GM18507 (cell line): ENCODE measurements at regions not wholly inside any gene's neighbourhood (a gene's known extent, or its start where the extent isn't known, plus 50 kb on each side); places are given as distances from the start of the nearest gene placed in this dataset.

Source experiments
- DNase-seq: peaks from one replicate; pipeline ENCODE4 v3.0.0; 2011; ENCODE audit warnings: low read depth; ENCODE audit not compliant: insufficient read length; ENCODE audit errors: extremely low spot score
- FAIRE-seq: peaks from 2 replicates; lab custom pipeline; 2011; peaks lifted over from hg19 to GRCh38; lab: Jason Lieb, UNC

DNA sequence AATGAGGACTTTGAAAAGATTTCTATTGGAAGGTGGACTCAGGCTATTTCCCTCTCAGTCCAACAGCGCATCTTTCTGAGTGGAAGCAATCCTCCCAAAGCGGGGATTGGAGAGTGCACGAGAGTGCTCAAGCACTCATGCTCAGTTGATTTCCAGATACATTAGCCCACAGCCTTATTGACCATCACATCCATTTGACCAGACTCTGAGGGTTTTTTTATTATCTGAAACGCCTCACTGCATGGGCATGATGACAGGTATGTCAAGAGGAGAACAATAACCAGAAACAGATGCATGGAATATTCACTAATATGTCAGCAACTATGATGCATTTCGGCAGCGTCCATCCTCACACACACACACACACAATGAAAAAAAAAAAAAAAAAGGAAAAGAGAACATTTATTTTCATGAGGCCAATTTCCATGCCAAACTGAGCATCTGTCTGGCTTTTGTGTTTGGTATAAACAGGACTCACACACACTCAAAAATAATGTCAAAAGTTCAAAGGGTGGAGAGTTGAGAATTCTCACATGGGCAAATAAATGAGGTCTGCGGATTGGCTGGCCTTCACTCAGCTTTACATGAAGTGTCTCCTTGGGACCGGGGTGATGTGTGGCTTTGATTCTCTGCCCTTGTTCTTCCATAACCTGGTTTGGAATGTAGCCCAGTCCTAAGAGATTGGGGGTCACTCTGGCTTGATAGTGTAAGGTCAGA lies 371.6 kb downstream of the MCTP2 start:
- no peak for DNase-seq
- no peak for FAIRE-seq

DNA sequence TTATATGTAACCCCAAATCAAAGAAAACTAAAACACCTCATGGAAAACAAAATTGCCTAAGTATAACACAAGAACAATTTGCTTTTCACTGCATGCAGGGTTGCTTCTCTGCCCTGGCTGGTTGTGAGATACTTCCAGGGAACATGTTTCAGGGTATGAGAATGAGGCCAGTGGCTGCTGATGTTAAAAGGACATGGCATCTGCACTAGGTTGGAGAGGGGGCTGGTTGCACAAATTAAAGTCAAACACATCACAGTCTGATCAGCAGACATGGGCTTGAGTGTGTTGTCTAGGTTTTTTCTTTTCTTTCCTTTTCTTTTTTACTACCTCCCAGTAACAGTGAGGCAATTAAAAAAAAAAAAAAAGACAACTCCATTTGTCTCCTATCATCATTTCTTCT lies 374.9 kb downstream of the MCTP2 start:
- DNase-seq: no peak
- no peak for FAIRE-seq

DNA sequence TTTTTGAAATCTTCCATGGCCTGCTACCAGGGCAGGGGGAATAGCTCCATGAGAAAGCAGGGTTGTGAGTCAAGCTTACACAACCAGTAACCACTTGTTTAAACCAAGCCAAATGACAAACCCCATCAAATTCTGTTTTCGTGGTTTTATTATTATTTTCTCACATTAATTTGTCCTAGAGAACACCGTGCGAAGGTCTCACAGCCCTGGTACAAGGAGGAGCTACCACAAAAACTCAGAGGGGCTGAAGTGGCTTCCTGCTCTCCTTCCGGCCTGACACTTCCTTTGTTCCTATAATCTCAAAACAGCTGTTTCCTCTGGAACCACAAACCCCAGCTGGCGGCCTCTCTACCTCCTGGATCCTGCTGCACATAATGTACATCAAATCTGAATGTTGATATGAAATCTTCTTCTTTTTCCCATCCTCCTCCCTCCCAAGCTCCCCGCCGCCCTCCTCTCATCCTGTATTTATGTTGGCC lies 375.9 kb downstream of the MCTP2 start:
- no peak for FAIRE-seq
- no peak for DNase-seq

DNA sequence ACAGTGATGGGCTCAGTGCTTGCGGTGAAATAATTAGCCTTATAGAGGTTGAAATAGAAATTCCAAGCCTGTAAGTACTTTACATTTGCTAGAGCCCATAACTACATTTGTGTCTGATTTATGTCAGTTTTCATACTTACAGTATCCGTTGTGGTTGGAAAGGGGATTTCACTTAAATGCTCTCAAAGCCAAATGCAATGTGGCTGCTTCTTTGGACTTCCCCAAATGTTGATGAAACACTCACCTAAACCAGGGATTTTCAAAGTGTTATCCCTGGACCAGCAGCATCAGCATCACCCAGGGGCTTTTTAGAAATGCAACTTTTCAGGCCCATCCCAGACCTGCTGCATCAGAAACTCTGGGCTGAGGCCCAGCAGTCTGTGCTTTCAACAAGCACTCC lies 378.7 kb downstream of the MCTP2 start:
- no peak for DNase-seq
- FAIRE-seq: peak; percentile 47

DNA sequence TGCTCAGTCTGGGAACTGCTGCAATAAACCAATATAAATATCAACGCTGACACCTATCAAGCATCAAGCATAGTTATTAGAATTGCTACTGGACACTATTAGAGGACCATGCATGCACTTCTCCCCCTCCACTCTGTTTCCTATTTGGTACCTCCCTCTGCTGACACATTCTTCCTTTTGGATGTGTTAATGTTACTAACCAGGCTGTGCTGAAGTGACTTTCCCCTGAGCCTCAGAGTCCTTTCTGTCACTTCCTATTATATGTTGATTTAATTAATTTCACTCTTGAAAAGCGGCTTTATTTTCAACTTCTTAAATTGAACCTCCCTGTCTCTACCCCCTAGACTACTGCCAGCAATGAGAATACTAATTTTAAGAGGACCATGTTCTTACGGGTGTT lies 379.1 kb downstream of the MCTP2 start:
- FAIRE-seq (no peak), DNase-seq (no peak)

DNA sequence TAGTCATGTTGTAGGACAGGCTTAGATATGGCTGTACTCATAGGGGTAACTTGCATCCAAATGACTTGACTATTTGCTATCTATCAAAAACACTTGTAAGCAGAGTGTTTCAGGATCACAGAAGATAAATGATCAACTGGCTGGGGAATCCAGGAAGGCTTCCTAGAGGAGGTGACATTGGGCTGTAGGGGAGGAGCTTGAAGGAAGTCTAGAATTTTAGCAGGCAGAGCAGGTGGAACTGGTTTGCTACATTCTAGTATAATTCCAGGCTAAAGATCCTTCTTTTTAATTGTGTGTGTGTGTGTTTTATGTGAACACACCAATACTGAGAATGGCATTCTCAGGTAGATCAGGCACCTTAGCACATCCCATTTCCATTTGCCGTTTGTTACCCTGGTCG lies 380.3 kb downstream of the MCTP2 start:
- no peak for DNase-seq

DNA sequence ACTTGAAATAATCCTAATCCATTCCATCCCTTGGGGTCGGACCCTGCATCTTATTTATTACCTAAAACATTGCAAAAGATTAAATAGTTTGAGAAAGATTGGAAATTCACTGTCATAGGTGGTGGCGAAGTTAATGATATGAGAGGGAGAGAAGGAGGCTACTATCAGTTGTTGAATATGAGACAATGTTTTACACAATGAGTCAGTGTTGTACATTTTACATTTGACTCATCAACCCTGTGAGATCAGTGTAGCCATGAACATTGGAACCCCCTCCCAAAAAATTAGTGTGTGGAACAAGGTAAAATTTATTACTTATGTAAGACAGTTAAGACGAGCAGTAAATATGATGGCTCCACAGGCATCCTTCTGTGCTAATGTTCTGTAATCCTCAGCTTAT lies 384.3 kb downstream of the MCTP2 start:
- FAIRE-seq (no peak), DNase-seq (no peak)

More for the DNA sequence above, 380.3 kb downstream of the MCTP2 start:
- no peak for FAIRE-seq

DNA sequence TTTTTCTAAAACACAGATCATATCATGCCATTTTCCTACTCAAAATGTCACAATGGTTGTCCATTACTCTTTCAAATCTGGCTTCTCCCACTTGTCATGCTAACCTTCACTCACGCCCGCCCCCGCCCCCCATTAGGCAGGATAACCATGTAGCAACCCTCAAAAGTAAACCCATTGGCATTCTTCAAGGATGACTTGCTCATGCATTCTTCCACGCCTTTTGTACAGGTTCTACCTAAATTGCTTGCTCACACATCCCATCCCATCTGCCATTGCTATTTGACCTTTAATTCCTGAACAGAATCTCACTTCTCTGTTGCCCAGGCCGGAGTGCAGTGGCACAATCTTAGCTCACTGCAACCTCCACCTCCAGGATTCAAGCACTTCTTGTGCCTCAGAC lies 389.3 kb downstream of the MCTP2 start:
- DNase-seq (no peak), FAIRE-seq (no peak)

DNA sequence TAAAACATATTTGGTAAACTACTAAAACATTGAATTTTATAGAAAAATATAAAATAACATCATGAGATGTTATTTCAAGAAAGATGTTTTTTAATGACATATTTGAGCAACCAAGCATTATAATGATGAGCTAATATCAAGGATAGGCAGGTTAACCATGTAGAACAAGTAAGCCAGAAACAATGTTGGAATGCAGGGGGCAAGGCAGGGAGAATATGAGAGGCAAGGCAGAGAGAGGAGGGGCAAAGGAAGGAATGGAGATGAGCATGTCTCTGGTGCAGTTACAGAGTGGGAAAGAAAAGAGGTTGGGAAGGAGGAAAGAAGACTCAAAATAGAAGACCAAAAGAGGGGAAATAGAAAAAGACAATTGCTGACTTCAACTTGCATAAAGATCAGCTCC lies 390.4 kb downstream of the MCTP2 start:
- no peak for FAIRE-seq
- DNase-seq: no peak

DNA sequence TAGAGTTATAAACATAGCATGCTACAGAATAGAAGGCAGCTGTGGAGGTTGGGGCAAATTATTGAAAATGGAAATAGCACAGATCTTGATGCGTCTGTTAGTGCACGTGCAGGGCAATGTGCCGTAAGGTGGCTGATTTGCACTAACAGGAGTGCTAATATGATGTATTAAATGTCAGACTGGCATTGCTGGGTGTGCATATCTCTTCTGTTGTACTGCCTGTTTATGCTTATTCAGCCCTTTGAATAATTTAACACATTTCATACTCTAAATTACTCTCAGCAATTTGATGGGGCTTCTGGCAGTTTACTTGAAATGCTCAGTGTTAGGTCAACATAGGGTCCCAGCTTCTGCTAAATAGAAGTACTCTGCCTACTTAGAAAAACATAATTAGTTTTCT lies 395.6 kb downstream of the MCTP2 start:
- DNase-seq (no peak), FAIRE-seq (no peak)

DNA sequence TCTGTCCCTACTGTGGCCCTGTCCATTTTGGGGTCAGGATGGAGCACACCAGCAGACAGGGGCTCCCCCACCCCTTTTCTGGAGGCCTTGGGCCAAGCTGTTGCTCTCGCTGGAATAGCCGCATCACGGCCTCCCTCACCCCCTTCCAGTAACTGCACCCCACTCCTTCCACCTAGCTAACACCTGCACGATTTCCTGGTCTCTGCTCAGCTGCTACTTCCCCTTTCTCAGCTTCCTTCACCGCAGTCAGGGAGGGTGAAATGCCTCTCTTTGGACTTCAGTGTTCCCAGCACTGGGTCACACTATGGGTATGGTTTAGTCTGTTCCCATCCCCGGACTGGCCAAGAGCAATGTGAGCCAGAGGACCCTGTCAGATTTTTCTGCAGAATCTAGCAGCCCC lies 400.2 kb downstream of the MCTP2 start:
- no peak for FAIRE-seq
- DNase-seq: no peak

DNA sequence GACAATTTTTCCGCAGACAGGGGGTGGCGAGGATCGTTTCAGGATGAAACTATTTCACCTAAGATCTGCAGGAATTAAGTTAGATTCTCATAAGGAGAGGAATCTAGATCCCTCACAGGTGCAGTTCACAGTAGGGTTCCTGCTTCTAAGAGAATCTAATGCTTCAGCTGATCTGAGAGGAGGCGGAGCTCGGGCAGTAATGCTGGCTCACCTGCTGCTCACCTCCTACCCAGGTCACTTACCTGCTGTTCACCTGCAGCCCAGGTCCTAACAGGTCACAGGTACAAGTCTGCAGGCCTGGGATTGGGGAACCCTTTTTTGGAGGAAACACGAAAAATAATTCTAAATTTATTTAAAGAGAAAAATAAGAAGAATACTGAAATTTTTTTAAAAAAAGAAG lies 406.8 kb downstream of the MCTP2 start:
- FAIRE-seq: no peak
- DNase-seq: no peak

DNA sequence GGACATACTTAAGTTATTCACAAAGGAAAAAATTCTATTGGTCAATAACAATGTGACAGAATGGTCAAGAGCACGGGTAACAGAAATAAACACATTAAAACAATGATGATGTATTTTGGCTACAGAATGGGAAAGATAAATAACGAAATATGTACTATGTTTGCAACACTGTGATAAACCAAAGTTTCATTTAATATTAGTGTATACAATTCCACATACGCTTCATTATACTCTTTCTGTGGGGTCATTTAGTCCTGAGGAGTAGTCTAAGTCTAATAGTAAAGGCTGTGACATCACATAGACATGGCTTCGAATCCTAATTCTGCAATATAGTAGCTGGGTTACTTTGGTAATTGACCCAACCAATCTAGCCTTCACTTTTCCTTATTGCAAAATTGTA lies 408.3 kb downstream of the MCTP2 start:
- FAIRE-seq (no peak), DNase-seq (no peak)

DNA sequence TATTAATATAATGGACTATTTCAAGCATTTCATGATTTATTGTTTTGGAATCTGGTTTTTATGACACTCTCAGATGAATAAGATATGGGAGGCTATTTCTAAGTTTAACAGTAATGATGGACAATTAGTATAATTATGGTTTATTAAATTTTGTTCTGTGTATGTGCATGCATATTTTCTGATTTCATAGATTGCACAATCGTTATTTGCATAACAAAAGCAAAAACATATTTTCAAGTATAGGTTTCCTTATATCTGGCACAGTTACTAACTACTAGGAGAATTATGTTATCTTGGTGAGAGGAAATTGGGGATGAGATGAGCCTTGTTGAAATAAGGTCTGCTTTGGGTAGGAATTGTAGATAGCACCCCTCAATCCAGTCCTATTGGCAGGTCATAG lies 413.1 kb downstream of the MCTP2 start:
- no peak for FAIRE-seq
- DNase-seq: no peak

DNA sequence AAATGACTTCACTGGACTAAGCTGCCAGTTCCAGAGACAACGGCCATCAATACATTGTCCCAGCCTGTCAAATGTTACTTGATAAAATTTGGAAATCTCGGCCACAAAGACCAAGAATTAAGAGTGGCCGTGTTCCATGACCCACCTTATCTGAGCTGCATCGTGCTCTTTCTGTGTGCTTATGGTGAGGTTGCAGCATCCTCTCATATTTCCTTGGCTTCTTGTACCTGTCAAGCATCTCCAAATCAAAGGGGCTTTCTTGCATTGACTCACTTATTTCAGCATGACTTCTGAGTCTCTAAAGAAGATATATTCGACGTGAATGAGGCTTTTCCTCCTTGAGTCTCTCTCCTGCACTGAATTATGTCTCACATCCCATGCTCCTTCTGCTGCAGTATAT lies 421.7 kb downstream of the MCTP2 start:
- DNase-seq (no peak), FAIRE-seq (no peak)

DNA sequence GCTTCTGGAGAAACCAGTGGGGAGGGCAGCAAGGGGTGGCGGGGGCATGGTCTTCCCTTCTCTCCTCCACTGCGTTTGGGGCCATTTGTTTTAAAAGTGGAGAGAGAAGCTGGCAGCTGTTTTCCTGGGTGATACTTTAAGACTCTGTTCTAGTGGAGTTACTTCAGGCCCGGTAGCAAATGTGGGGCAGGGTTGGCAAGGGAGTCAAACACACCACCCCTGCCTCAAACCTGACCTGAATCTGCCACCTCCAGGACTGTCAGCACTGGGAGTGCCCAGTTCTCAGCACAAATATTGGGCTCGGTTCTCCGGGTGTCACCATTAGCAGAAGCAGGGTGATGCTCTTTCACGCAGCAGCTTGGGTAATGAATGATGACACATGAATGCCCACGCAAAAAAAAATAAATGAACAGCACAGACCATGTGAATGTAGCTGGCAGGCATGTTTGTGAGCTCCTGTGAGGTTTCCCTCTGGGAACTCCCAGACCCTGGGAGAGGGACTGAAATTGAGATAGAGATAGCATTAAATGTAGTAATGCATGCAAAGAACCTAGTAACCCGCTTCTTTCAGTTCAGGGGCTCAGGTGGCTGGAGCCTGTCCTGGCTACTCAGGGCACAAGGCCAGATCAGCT lies 424.0 kb downstream of the MCTP2 start:
- no peak for DNase-seq
- no peak for FAIRE-seq

DNA sequence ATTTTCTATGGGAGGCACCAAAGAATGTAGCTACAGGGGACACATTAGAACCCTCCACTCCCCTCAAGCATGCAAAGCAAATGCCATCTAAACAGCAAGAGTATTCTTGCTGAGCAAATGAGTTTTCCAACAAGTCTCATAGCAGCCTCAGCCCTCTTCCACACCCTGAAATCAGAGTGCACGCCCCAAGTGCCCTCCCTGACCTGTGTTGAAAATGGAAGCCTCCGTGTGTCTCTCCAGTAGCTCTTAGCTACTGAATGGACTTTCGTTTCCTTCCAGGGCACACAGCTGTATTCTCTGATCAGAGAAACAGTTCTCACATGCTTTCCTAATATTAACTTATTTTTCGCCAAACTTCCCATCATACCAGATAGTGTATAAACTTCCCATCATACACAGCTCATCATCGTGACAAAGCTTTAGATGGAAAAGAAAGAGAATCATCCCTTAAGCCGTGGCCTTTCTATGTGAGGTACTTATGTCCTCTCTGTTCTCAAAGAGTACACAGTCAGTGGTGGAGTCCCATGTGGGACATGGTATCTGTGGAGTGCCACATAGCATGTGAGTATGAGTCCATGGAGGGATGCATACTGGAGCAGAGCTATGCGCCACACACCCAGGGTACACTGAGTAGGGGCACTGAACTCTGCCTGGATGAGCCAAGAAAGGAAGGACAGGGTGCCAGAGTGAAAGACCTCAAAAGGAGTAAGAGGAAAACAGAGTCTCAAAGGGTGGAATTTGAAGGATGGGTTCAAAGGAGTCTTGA lies 434.5 kb downstream of the MCTP2 start:
- FAIRE-seq (no peak), DNase-seq (no peak)

DNA sequence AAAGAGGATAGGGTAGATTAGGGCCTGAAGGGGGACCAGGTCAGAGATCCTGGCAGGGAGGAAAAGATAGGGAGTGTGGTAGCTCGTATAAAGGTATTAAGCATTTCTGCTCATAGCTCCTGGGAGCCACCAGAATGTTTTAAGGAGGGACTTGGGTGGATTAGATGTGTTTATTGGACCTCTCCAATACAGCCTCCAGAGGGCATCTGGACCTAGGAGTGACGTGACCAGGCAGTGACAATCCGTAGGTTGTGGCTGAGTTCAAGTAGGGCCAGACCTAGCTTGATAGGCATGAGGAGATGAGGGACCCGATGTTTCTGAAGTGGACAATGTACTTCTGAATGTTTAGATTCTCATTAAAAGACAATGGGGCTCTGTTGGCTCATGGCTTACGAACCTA lies 435.2 kb downstream of the MCTP2 start:
- FAIRE-seq: no peak
- DNase-seq: no peak

DNA sequence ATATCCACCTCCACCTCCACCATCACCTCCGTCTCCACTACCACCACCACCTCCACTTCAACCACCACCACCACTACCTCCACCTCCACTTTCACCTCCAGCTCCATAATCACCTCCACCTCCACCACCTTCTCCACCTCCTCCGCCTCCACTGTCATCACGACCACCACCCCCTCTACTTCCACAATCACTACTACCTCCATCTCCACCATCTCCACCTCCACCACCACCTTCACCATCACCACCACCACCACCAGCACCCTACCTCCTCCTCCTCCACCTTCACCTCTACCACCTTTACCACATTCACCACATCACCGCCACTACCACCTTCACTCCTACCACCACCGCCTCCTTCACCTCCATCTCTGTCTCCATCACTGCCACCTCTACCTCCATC lies 435.7 kb downstream of the MCTP2 start:
- no peak for FAIRE-seq
- no peak for DNase-seq

DNA sequence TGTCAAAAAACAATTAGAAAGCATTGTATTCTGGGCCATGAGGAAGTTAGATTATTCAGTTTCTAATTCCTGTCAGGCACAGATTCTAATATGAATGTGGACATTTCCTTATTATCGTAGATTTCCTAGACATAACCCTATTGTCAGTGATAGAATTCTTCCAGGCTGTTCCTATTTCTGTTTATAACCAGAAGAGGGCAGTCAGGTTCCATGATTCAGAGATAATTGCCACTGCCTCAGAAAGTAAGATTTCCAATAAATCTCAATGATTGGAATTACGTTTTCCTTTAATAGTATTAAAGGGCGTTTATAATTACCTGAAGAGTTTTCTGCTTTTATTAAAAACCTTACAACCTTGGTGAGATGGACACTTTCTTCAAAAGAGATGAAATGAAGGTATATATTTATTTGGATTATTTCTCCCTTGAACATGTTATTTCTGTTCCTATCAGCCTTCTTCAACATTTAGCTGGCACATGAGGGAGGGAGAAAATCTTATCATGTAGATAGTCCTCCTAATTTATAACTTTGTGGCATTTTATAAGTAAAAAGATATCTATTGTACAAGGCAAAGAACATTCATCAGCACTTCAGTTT lies 439.2 kb downstream of the MCTP2 start:
- FAIRE-seq (peak; percentile 18), DNase-seq (peak; percentile 2)
